Activated CD4-positive, alpha-beta T cell treated with anti-CD3 and anti-CD28 coated beads, Interleukin-2, amount 50 U/mL, for 4 hours (primary cell): ENCODE measurements at regions not wholly inside any gene's neighbourhood (a gene's known extent, or its start where the extent isn't known, plus 50 kb on each side); places are given as distances from the start of the nearest gene placed in this dataset.

Experiments used
- DNase-seq, 2 experiments: peaks; one replicate each; pipeline ENCODE4 v3.0.0-alpha.2; 2020

DNA sequence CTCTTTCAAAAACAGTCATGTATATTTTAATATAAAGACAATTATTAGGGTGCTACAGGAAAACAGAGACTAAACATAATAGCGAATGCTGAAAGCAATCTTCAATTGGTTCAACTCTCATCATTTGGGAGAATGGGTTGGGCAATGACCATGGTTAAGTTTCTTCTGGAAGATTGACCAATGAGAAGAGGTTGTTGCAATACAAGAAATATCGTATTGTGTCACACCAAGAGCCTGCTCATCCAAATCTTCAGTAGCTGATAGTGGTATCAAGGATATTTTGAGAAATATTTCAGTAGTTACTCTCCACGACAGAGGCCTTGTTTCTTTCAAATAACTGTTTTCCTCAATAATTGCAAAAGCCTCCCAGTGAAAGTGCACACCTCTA is 83.0 kb upstream of the FNDC3A start:
- DNase-seq: no peak

DNA sequence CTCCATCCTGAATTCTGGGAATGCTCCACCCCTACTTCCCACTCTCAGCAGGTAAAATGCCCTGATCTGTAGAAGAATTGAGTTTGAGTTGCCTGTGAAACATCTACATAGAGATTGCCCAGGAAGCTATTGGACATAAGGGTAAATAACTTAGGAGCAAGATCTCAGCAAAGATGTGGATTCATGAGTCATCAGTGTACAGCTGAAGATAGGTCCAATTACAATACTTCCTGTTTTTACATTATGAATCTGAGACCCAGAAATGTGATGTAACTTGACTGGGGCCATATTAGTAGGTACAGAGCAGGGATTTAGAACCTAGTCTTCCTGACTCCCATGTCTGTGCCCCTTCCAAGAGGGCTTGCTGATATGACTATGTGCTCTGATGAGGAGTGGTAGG is 79.4 kb upstream of the FNDC3A start:
- no peak for DNase-seq

DNA sequence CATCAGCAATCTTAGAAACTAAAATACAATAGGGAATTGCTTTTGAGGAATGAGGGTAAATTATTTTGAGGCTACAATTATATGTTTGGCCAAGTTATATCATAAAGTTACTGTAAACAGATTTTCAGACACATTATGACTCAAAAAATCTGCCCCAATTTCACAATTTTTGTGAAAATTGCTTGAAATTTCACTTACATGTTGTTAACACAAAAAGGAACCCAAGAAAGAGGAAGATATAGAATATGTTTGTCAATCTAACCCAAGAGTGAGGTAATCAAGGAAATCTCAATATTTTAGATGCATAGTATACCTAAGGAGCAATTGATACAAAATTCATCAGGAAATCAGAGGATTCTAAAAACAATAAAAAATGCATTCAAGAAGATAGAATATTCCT is 73.9 kb upstream of the FNDC3A start:
- DNase-seq: no peak

DNA sequence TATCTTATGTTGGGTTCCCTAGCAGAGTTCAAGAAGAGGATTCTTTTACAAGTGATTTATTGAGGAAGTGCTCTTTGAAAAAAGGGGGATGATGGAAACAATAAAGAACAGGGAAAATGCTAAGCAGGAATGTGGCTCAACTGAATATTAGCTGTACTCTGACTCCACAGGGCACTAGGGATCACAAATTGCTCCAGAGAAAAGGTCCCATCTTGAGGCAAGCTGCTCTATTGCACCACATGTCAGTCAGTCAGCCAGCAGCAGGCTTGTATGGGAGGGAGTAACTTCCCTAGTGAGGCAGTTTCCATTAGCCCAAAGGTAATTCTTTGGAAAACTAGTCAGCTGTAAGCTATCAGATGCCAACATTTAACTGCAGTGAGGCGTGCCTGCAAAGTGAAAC is 73.3 kb upstream of the FNDC3A start:
- DNase-seq: no peak

DNA sequence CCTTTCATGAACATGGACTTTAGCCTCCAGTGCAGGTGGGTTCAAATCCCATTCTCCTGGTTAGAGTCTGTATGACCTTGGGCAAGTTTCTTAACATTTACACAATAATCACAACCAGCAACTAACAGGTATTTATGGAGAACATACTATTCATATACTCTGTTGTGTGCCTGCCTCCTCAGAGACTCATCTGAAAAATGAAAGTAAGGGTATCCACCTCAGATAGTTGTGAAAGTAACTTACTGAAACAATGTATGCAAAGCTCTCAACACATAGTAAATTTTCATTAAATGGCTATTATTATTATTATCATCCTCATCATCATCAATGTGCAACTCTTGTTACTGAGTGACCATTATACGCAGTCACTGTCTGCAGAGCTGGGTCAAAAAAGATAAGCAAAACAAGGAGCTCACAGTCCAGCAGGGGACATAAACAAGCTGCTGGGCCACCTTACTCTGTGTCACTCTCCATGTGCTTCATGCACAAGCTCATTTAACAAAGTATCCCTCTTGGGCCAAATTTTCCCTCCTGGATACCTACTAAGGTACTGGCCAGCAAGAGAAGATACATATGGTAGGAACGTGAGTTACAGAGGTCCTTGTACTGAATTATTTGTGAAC is 70.9 kb upstream of the FNDC3A start:
- no peak for DNase-seq

DNA sequence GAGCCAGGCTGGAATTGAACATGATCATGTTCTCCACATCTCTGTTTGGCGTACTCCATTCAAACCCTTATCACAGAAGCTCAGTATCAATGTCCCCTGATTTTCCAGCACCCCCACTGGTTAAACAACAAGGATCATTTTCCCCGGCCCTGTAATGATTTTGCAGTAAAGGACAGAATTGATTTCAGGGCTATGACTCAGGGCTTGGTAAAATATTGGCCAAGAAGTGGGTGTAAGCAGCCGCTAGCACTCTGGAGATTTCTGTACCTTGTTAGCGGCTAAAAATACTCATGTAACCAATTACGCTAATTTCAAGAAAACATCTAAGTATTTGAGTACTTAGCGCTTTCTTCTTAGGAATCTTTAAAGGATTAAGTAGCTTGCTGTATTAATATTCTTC is 69.5 kb upstream of the FNDC3A start:
- no peak for DNase-seq

DNA sequence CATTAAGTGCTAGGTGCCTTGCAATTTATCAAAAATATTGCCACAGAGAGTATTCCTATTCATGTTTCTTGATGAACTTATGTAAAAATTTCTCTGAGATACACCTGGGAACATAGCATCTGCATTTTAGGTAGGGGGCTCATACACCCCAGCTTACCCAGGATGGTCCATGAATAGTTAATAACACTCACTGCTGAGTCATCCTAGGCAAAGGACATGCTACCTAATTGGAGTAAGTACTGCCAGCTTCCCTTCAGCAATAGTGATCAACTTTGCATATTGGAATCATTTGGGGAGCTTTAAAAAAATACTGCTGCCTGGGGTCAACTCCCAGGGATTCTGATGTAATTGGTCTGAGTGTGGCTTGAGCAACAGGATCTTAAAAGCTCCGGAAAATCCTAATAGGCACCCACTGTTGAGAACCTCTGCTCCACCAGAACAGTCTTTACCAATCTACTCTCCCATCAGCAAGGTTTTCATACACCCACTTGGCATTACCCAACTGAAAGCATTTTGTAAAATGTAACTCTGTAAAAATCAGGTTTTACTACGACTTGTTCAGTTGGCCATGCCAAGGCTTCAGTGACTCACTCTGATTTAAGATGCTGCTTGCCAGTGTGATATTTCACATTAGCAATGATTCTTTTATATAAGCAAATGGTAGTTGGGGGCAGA is 67.2 kb upstream of the FNDC3A start:
- DNase-seq: no peak

DNA sequence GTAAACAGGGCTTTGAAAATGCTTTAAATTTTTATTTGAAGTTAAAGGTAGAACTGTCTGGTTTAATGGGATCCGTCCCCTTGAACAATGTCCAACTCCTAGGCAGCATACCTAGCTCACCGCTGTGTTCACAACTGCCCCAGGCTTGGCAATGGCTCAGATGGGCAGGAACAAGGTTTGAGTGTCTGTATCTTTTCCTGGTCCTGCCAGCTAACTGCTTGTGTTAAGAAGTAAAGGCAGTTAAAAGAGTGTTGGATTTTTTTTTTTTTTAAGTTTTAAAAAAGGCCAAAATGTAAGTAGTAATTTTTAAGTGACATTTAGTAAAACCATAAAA is 66.7 kb upstream of the FNDC3A start:
- DNase-seq: no peak

DNA sequence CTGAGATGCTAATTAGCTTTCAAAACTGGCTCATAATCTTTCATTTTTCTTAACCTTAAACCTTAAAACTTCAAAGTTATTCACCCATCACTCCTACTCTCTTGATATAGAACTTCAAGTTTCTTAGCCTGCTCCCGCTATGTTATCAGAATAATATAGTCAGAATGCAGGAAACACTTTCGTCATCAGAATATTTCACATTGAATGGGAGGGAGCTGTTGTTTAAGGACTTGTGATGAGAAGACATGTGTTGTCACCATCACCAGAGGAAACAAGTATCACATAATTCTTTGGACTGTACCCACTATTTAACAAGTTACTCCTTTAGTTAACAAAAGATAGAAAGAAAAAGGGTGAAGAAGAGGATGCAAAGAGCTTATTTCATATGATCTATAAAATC is 65.0 kb upstream of the FNDC3A start:
- DNase-seq: no peak

DNA sequence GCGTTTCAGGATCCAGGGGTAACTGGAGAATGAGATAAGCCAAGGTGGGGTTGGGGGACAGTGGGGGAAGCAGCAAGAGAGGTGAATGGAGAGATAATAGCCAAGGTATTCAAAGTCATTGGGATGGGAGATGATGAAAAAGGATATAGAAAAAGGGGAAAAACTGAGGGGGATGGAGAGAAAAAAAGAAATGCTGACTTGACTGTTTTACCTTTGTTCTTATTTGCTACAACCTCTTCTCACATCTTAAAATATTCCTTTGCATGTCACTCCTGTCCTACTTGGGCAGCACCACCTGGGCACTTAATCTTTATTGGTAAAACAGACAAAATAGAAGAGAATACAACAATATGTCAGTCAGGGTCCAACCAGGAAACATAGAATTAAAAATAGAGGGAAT is 56.0 kb upstream of the FNDC3A start:
- DNase-seq: no peak

DNA sequence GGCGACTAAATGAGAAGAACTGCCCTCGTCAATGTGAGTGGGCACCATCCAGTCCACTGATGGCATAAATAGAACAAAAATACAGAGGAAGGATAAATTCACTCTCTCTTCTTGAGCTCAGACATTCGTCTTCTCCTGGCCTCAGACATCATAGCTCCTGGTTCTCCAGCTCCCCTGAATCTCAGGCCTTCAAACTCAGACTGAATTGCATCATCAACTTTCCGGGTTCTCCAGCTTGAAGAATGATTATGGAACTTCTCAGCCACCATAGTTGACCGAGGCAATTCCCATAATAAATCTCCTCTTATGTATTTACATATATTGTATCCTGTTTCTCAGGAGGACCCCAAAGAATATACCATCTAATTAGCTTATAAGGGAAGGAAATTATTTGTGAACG is 55.0 kb upstream of the FNDC3A start:
- no peak for DNase-seq

DNA sequence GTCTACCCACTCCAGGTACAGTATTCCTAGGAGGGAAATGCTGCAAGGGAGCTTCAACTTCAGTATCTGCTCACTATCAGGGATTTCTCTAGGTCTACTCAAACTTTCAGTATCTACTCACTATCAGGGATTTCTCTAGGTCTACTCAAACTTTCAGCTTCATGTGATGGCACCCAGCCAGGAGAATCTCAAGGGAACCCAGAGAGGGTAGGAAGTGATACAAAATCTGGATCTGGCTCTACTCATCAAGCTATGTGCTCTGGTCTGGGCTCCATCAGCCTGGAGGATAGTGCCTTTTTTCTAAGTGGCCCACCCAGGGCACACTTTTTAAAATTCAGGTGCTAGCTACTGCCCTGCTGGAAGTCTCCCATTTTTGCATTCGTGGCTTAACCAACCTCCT is 52.3 kb upstream of the FNDC3A start:
- DNase-seq: no peak

DNA sequence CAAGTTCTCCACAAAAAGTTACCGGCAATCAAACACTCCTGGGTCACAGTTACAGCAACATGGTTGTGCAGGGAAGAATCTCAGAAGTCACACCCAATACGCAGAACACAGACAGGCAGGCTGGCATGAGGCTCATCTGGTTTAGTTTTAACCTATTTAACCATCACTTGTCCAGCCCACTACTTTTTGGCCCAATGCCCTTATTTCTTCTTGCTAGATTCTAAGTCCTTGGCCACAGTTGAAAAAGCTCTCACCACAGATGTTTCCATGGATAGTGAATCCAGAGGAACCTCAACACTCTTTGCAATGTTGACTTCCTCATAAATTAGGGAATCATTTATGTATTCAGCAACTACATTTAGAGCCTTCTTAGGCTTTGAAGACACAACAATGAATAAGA is 50.7 kb upstream of the FNDC3A start:
- DNase-seq: no peak
